WTC11 (cell line): ENCODE measurements at regions not wholly inside any gene's neighbourhood (a gene's known extent, or its start where the extent isn't known, plus 50 kb on each side); places are given as distances from the start of the nearest gene placed in this dataset.

ENCODE experiments used
- ATAC-seq: fragments of 200-7000 bp; cut with Tn5 transposase; 2 replicates; pipeline ENCODE4 v1.10.0; 2021; ENCODE audit warnings: mild to moderate bottlenecking, moderate library complexity
- CTCF ChIA-PET: fragments of 300-600 bp; sonication (Branson Sonifier 250); formaldehyde crosslinking; loops from one replicate; lab custom pipeline; 2021; ENCODE audit warnings: antibody characterized with exemption; lab: Charles Lee
- POLR2A ChIA-PET: fragments of 350-600 bp; sonication (Branson Sonifier 250); formaldehyde crosslinking; loops from one replicate; lab custom pipeline; 2021; ENCODE audit warnings: antibody characterized with exemption; lab: Charles Lee
- DNase-seq: peaks from one replicate; pipeline ENCODE4 v3.0.0; 2021; ENCODE audit warnings: low spot score
- H3K27ac Mint-ChIP-seq: 2 replicates; pipeline ENCODE4 v1.8.0; 2021; ENCODE audit warnings: mixed read lengths
- H3K27me3 Mint-ChIP-seq: 2 replicates; pipeline ENCODE4 v1.8.0; 2021; ENCODE audit warnings: low read depth, mild to moderate bottlenecking, moderate library complexity, mixed read lengths
- H3K36me3 Mint-ChIP-seq: 2 replicates; pipeline ENCODE4 v1.8.0; 2021; ENCODE audit warnings: mixed read lengths
- H3K4me1 Mint-ChIP-seq: 2 replicates; pipeline ENCODE4 v1.8.0; 2022; ENCODE audit warnings: mixed read lengths
- H3K4me3 Mint-ChIP-seq: 2 replicates; pipeline ENCODE4 v1.8.0; 2021; ENCODE audit warnings: mild to moderate bottlenecking, moderate library complexity, mixed read lengths
- H3K9me3 Mint-ChIP-seq: 2 replicates; pipeline ENCODE4 v1.8.0; 2021; ENCODE audit warnings: mixed read lengths
- ELF4 ChIP-seq: sonication (generic); formaldehyde crosslinking; IDR thresholded peaks from 2 replicates; pipeline ENCODE4 v1.8.1; 2022; ENCODE audit warnings: low read depth, mild to moderate bottlenecking, moderate library complexity, missing genetic modification reagents
- EMX1 ChIP-seq: fragments of 250-450 bp; sonication (Bioruptor Pico); IDR thresholded peaks from 2 replicates; pipeline ENCODE4 v1.8.0; 2021; ENCODE audit warnings: mild to moderate bottlenecking
- ESRRA ChIP-seq: sonication (generic); formaldehyde crosslinking; IDR thresholded peaks from 2 replicates; pipeline ENCODE4 v1.8.1; 2022; ENCODE audit warnings: mild to moderate bottlenecking, missing genetic modification reagents, borderline replicate concordance
- ETV6 ChIP-seq: sonication (generic); formaldehyde crosslinking; IDR thresholded peaks from 2 replicates; pipeline ENCODE4 v1.8.1; 2022; ENCODE audit warnings: mild to moderate bottlenecking, missing genetic modification reagents
- FOXK1 ChIP-seq: sonication (generic); formaldehyde crosslinking; IDR thresholded peaks from 2 replicates; pipeline ENCODE4 v1.8.0; 2022; ENCODE audit warnings: mild to moderate bottlenecking, moderate library complexity, missing genetic modification reagents
- HMGA2 ChIP-seq: fragments of 250-450 bp; sonication (Bioruptor Pico); IDR thresholded peaks from 2 replicates; pipeline ENCODE4 v1.4.0; 2021; ENCODE audit warnings: mild to moderate bottlenecking, moderate library complexity
- MYBL2 ChIP-seq: sonication (generic); formaldehyde crosslinking; IDR thresholded peaks from 2 replicates; pipeline ENCODE4 v1.8.1; 2023; ENCODE audit warnings: mild to moderate bottlenecking, moderate library complexity, missing genetic modification reagents
- NFE2L1 ChIP-seq: sonication (generic); formaldehyde crosslinking; IDR thresholded peaks from 2 replicates; pipeline ENCODE4 v1.8.1; 2023; ENCODE audit warnings: missing genetic modification reagents
- NR1H2 ChIP-seq: sonication (generic); formaldehyde crosslinking; IDR thresholded peaks from 2 replicates; pipeline ENCODE4 v1.9.0; 2021; ENCODE audit warnings: mild to moderate bottlenecking, moderate library complexity, missing genetic modification reagents
- NR2C2 ChIP-seq: sonication (generic); formaldehyde crosslinking; IDR thresholded peaks from 2 replicates; pipeline ENCODE4 v1.8.0; 2022; ENCODE audit warnings: mild to moderate bottlenecking, missing genetic modification reagents
- OVOL2 ChIP-seq: fragments of 250-450 bp; sonication (Bioruptor Pico); IDR thresholded peaks from 2 replicates; pipeline ENCODE4 v1.9.0; 2021; ENCODE audit warnings: mild to moderate bottlenecking, borderline replicate concordance
- PRRX2 ChIP-seq: fragments of 250-450 bp; sonication (Bioruptor Pico); IDR thresholded peaks from 2 replicates; pipeline ENCODE4 v1.8.0; 2021; ENCODE audit warnings: mild to moderate bottlenecking
- RELA ChIP-seq: sonication (generic); formaldehyde crosslinking; IDR thresholded peaks from 2 replicates; pipeline ENCODE4 v1.8.1; 2022; ENCODE audit warnings: missing genetic modification reagents, mild to moderate bottlenecking, borderline replicate concordance
- SMAD4 ChIP-seq: sonication (generic); formaldehyde crosslinking; IDR thresholded peaks from 2 replicates; pipeline ENCODE4 v1.8.0; 2022; ENCODE audit warnings: mild to moderate bottlenecking, missing genetic modification reagents
- ZNF121 ChIP-seq: sonication (generic); formaldehyde crosslinking; IDR thresholded peaks from 2 replicates; pipeline ENCODE4 v1.8.0; 2023; ENCODE audit warnings: missing genetic modification reagents
- ZNF396 ChIP-seq: fragments of 250-450 bp; sonication (Bioruptor Pico); IDR thresholded peaks from 2 replicates; pipeline ENCODE4 v1.8.0; 2021; ENCODE audit warnings: mild to moderate bottlenecking, moderate library complexity, borderline replicate concordance
- ZNF671 ChIP-seq: fragments of 250-450 bp; sonication (Bioruptor Pico); IDR thresholded peaks from 2 replicates; pipeline ENCODE4 v1.8.0; 2021; ENCODE audit warnings: mild to moderate bottlenecking
- TF ChIP-seq, protein P1 (sequence below): sonication (generic); formaldehyde crosslinking; IDR thresholded peaks from 2 replicates; pipeline ENCODE4 v1.8.1; 2023; ENCODE audit warnings: mild to moderate bottlenecking, missing genetic modification reagents, borderline replicate concordance
- TF ChIP-seq, protein P2 (sequence below): sonication (generic); formaldehyde crosslinking; IDR thresholded peaks from 2 replicates; pipeline ENCODE4 v1.8.0; 2023; ENCODE audit warnings: missing genetic modification reagents
- TF ChIP-seq, protein P3 (sequence below): sonication (generic); formaldehyde crosslinking; IDR thresholded peaks from 2 replicates; pipeline ENCODE4 v1.8.1; 2022; ENCODE audit warnings: low read depth, mild to moderate bottlenecking, moderate library complexity, missing genetic modification reagents, borderline replicate concordance
- TF ChIP-seq, protein P4 (sequence below): sonication (generic); formaldehyde crosslinking; IDR thresholded peaks from 2 replicates; pipeline ENCODE4 v1.8.1; 2023; ENCODE audit warnings: mild to moderate bottlenecking, moderate library complexity, missing genetic modification reagents
- TF ChIP-seq, protein P5 (sequence below): fragments of 250-450 bp; sonication (Bioruptor Pico); IDR thresholded peaks from 2 replicates; pipeline ENCODE4 v1.9.0; 2021; ENCODE audit warnings: mild to moderate bottlenecking, borderline replicate concordance
- TF ChIP-seq, protein P6 (sequence below): sonication (generic); formaldehyde crosslinking; IDR thresholded peaks from 2 replicates; pipeline ENCODE4 v1.8.1; 2023; ENCODE audit warnings: mild to moderate bottlenecking, missing genetic modification reagents

DNA sequence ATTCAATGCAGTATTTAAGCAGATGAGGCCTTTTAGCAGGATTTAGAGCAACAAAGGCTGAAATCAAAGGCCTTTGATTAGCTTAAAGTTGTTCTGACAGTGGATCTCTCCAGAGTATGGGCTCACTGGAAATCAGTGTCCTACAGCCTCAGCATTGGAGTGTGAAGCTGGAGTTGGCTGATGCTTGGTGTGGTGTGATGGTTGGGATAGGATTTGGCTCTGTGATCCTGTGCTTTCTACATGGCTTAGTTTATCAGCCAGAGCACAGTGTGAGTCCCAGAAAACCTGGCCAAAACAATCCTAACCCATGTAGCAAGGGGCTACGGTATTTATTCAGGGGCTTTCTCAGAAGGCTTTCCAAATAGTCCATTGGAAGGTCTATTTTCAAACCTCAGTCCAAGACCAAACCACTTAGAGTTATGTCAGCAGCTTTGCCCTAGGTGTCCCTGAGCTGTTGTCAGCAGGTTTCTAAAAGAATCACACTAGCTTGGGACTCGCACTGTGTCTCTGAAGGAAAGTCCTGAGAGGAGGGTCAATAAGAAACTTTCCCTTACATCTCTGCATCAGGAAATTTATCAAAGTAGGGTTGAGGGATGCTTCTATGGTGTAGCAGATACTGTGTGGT lies 65.4 kb upstream of the ANKRD1 start (continued):
- TF ChIP-seq, protein P1, sequence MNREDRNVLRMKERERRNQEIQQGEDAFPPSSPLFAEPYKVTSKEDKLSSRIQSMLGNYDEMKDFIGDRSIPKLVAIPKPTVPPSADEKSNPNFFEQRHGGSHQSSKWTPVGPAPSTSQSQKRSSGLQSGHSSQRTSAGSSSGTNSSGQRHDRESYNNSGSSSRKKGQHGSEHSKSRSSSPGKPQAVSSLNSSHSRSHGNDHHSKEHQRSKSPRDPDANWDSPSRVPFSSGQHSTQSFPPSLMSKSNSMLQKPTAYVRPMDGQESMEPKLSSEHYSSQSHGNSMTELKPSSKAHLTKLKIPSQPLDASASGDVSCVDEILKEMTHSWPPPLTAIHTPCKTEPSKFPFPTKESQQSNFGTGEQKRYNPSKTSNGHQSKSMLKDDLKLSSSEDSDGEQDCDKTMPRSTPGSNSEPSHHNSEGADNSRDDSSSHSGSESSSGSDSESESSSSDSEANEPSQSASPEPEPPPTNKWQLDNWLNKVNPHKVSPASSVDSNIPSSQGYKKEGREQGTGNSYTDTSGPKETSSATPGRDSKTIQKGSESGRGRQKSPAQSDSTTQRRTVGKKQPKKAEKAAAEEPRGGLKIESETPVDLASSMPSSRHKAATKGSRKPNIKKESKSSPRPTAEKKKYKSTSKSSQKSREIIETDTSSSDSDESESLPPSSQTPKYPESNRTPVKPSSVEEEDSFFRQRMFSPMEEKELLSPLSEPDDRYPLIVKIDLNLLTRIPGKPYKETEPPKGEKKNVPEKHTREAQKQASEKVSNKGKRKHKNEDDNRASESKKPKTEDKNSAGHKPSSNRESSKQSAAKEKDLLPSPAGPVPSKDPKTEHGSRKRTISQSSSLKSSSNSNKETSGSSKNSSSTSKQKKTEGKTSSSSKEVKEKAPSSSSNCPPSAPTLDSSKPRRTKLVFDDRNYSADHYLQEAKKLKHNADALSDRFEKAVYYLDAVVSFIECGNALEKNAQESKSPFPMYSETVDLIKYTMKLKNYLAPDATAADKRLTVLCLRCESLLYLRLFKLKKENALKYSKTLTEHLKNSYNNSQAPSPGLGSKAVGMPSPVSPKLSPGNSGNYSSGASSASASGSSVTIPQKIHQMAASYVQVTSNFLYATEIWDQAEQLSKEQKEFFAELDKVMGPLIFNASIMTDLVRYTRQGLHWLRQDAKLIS: no peak
- TF ChIP-seq EMX1 (CRISPR knock-in tag) (no peak), NFE2L1 (CRISPR knock-in tag) (no peak), OVOL2 (no peak), ESRRA (CRISPR knock-in tag) (no peak), ETV6 (no peak)
- TF ChIP-seq, protein P2, sequence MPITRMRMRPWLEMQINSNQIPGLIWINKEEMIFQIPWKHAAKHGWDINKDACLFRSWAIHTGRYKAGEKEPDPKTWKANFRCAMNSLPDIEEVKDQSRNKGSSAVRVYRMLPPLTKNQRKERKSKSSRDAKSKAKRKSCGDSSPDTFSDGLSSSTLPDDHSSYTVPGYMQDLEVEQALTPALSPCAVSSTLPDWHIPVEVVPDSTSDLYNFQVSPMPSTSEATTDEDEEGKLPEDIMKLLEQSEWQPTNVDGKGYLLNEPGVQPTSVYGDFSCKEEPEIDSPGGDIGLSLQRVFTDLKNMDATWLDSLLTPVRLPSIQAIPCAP (CRISPR knock-in tag): no peak

DNA sequence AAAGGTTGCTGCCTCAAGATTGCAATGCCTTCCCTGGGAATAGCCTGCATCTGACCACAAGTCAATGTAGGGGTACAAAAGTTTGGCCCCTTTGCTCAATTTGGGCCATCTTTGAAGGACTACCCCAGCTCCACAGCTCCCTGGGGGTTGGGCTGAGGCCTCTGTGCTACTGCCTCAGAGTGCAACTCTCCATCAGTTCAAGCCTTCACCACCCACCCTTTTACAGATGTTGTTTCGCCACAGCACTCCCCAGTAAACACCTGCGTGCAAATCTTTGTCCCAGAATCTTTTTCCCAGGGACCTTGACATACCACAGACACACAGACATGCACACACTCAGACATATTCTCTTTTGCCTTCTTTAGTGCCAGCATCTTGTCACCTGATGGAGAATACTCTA lies 66.0 kb upstream of the ANKRD1 start:
- H3K9me3 Mint-ChIP-seq: no peaks in the 10 kb centered on the region
- CTCF ChIA-PET: no interaction called here
- peaks cover 15% of the 10 kb centered on the region for H3K27me3 Mint-ChIP-seq
- no peak for TF ChIP-seq ZNF671
- no peak for TF ChIP-seq NR2C2 (CRISPR knock-in tag)
- no peak for TF ChIP-seq ZNF396
- TF ChIP-seq, protein P3, sequence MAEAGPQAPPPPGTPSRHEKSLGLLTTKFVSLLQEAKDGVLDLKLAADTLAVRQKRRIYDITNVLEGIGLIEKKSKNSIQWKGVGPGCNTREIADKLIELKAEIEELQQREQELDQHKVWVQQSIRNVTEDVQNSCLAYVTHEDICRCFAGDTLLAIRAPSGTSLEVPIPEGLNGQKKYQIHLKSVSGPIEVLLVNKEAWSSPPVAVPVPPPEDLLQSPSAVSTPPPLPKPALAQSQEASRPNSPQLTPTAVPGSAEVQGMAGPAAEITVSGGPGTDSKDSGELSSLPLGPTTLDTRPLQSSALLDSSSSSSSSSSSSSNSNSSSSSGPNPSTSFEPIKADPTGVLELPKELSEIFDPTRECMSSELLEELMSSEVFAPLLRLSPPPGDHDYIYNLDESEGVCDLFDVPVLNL (CRISPR knock-in tag): no peak
- TF ChIP-seq, protein P4, sequence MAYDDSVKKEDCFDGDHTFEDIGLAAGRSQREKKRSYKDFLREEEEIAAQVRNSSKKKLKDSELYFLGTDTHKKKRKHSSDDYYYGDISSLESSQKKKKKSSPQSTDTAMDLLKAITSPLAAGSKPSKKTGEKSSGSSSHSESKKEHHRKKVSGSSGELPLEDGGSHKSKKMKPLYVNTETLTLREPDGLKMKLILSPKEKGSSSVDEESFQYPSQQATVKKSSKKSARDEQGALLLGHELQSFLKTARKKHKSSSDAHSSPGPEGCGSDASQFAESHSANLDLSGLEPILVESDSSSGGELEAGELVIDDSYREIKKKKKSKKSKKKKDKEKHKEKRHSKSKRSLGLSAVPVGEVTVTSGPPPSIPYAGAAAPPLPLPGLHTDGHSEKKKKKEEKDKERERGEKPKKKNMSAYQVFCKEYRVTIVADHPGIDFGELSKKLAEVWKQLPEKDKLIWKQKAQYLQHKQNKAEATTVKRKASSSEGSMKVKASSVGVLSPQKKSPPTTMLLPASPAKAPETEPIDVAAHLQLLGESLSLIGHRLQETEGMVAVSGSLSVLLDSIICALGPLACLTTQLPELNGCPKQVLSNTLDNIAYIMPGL (CRISPR knock-in tag): no peak
- TF ChIP-seq NR1H2 (CRISPR knock-in tag): no peak
- TF ChIP-seq SMAD4: no peak
- TF ChIP-seq EMX1 (CRISPR knock-in tag): no peak
- no peak for TF ChIP-seq FOXK1 (CRISPR knock-in tag)
- TF ChIP-seq, all 79 proteins: peak for 0
- H3K4me3 Mint-ChIP-seq: no peak overlapping the region
- H3K36me3 Mint-ChIP-seq: no peaks in the 10 kb centered on the region
- POLR2A ChIA-PET: no interaction called here
- H3K4me1 Mint-ChIP-seq: no peaks in the 10 kb centered on the region
- ATAC-seq: no peak
- H3K27ac Mint-ChIP-seq: no peak overlapping the region; the same call in 1 of the 2 replicates
- no peak for DNase-seq

DNA sequence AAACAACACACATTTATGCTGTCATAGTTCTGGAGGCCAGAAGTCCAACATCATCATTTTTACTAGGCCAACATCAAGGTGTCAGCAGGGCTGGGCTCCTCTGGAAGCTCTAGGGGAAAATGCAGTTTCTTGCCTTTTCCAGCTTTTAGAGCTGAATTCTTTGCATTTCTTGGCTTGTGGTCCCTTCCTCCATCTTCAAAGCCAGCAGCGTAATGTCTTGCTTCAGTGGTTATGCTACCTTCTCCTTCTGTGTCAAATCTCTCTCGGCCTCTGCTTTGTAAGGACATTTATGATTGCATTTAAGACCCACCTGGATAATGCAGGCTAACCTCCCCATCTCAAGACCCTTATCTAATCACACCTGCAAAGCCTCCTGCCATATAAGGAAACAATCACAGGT lies 66.5 kb upstream of the ANKRD1 start:
- DNase-seq (no peak), ATAC-seq (no peak)
- no peak overlapping the region for H3K4me3 Mint-ChIP-seq
- no peak overlapping the region for H3K27ac Mint-ChIP-seq
- POLR2A ChIA-PET: no interaction called here
- no peaks in the 10 kb centered on the region for H3K36me3 Mint-ChIP-seq
- CTCF ChIA-PET: no interaction called here
- no peaks in the 10 kb centered on the region for H3K4me1 Mint-ChIP-seq
- H3K27me3 Mint-ChIP-seq: peaks cover 15% of the 10 kb centered on the region
- no peaks in the 10 kb centered on the region for H3K9me3 Mint-ChIP-seq
- TF ChIP-seq ELF4 (CRISPR knock-in tag) (no peak), SMAD4 (no peak), RELA (CRISPR knock-in tag) (no peak), HMGA2 (CRISPR knock-in tag) (no peak), MYBL2 (CRISPR knock-in tag) (no peak), PRRX2 (no peak), ZNF121 (no peak), ZNF671 (no peak)
- TF ChIP-seq, protein P5, sequence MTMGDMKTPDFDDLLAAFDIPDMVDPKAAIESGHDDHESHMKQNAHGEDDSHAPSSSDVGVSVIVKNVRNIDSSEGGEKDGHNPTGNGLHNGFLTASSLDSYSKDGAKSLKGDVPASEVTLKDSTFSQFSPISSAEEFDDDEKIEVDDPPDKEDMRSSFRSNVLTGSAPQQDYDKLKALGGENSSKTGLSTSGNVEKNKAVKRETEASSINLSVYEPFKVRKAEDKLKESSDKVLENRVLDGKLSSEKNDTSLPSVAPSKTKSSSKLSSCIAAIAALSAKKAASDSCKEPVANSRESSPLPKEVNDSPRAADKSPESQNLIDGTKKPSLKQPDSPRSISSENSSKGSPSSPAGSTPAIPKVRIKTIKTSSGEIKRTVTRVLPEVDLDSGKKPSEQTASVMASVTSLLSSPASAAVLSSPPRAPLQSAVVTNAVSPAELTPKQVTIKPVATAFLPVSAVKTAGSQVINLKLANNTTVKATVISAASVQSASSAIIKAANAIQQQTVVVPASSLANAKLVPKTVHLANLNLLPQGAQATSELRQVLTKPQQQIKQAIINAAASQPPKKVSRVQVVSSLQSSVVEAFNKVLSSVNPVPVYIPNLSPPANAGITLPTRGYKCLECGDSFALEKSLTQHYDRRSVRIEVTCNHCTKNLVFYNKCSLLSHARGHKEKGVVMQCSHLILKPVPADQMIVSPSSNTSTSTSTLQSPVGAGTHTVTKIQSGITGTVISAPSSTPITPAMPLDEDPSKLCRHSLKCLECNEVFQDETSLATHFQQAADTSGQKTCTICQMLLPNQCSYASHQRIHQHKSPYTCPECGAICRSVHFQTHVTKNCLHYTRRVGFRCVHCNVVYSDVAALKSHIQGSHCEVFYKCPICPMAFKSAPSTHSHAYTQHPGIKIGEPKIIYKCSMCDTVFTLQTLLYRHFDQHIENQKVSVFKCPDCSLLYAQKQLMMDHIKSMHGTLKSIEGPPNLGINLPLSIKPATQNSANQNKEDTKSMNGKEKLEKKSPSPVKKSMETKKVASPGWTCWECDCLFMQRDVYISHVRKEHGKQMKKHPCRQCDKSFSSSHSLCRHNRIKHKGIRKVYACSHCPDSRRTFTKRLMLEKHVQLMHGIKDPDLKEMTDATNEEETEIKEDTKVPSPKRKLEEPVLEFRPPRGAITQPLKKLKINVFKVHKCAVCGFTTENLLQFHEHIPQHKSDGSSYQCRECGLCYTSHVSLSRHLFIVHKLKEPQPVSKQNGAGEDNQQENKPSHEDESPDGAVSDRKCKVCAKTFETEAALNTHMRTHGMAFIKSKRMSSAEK (CRISPR knock-in tag): no peak
- TF ChIP-seq, protein P6, sequence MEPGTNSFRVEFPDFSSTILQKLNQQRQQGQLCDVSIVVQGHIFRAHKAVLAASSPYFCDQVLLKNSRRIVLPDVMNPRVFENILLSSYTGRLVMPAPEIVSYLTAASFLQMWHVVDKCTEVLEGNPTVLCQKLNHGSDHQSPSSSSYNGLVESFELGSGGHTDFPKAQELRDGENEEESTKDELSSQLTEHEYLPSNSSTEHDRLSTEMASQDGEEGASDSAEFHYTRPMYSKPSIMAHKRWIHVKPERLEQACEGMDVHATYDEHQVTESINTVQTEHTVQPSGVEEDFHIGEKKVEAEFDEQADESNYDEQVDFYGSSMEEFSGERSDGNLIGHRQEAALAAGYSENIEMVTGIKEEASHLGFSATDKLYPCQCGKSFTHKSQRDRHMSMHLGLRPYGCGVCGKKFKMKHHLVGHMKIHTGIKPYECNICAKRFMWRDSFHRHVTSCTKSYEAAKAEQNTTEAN (CRISPR knock-in tag): no peak
